GM12878 (cell line): ENCODE measurements at regions not wholly inside any gene's neighbourhood (a gene's known extent, or its start where the extent isn't known, plus 50 kb on each side); places are given as distances from the start of the nearest gene placed in this dataset.

Experiments
- ATF2 ChIP-seq: IDR thresholded peaks from 2 replicates; pipeline ENCODE4 v1.6.1; 2012; ENCODE audit warnings: low read length, inconsistent platforms
- ATF3 ChIP-seq: IDR thresholded peaks from 2 replicates; pipeline ENCODE4 v1.6.1; 2011; ENCODE audit warnings: low read depth, mild to moderate bottlenecking, low read length, moderate library complexity, borderline replicate concordance; ENCODE audit errors: extremely low read depth
- CTCF ChIP-seq, 3 experiments: IDR thresholded peaks in 2 of 3; conservative IDR thresholded peaks in 1 of 3; 2 replicates each; pipeline ENCODE4 v1.5.1; 2011; ENCODE audit warnings: low read depth in 3 of 3, low read length in 3 of 3, mild to moderate bottlenecking in 3 of 3, control low read depth in 2 of 3, moderate library complexity in 2 of 3, inconsistent platforms in 1 of 3, mixed read lengths in 1 of 3; ENCODE audit not compliant: control insufficient read depth in 2 of 3, insufficient read depth in 1 of 3; ENCODE audit errors: extremely low read depth in 1 of 3
- EP300 ChIP-seq, 2 experiments: fragments of 150-350 bp in 1 of 2; IDR thresholded peaks; 2 replicates each; pipeline ENCODE4 v1.6.1; 2011 to 2012; ENCODE audit warnings: low read depth in 2 of 2, low read length in 2 of 2, borderline replicate concordance in 1 of 2, improper control_type of control experiment in 1 of 2, inconsistent platforms in 1 of 2; ENCODE audit not compliant: control insufficient read depth in 1 of 2
- ESRRA ChIP-seq: IDR thresholded peaks from 2 replicates; pipeline ENCODE4 v1.6.1; 2012; ENCODE audit warnings: mild to moderate bottlenecking, low read length, improper control_type of control experiment
- EZH2 ChIP-seq: IDR thresholded peaks from 2 replicates; pipeline ENCODE4 v1.6.1; 2012; ENCODE audit warnings: low read depth, mild to moderate bottlenecking, control low read depth, inconsistent platforms, low read length, borderline replicate concordance; ENCODE audit not compliant: control insufficient read depth
- FOXM1 ChIP-seq: IDR thresholded peaks from 2 replicates; pipeline ENCODE4 v1.6.1; 2012; ENCODE audit warnings: low read depth, mild to moderate bottlenecking, inconsistent platforms, low read length, moderate library complexity
- HDAC6 ChIP-seq: fragments of 200-600 bp; sonication (generic); IDR thresholded peaks from one replicate; pipeline ENCODE4 v1.8.0; 2017; ENCODE audit warnings: antibody characterized with exemption; ENCODE audit not compliant: unreplicated experiment
- JUNB ChIP-seq: IDR thresholded peaks from 2 replicates; pipeline ENCODE4 v1.6.1; 2016; ENCODE audit warnings: antibody characterized with exemption, mild to moderate bottlenecking
- MLLT1 ChIP-seq: fragments of 450-650 bp; IDR thresholded peaks from 2 replicates; pipeline ENCODE4 v1.6.1; 2016; ENCODE audit warnings: mild to moderate bottlenecking
- RFX5 ChIP-seq: IDR thresholded peaks from 2 replicates; pipeline ENCODE4 v1.6.1; 2011; ENCODE audit warnings: low read depth, low read length, improper control_type of control experiment

- TF ChIP-seq CTCF (IDR thresholded peaks at IDR 0.05 in 2 of 3, conservative IDR thresholded peaks at IDR 0.05 in 1 of 3; ENCODE audit: control insufficient read depth in 2 of 3, extremely low read depth in 1 of 3, insufficient read depth in 1 of 3, low read depth in 3 of 3, low read length in 3 of 3) (no peak), ESRRA (no peak), ATF2 (no peak), EZH2 (no peak), HDAC6 (no peak), MLLT1 (no peak), EP300 (IDR thresholded peaks at IDR 0.05; ENCODE audit: borderline replicate concordance in 1 of 2, control insufficient read depth in 1 of 2, low read depth in 2 of 2, low read length in 2 of 2) (no peak), JUNB (no peak), ATF3 (no peak), FOXM1 (no peak), RFX5 (no peak)
Observed at GRCh38 chr1:234553240-234554188, 56.5 kb downstream of the IRF2BP2 start.
